CD8-positive, alpha-beta memory T cell (primary cell): ENCODE measurements at regions not wholly inside any gene's neighbourhood (a gene's known extent, or its start where the extent isn't known, plus 50 kb on each side); places are given as distances from the start of the nearest gene placed in this dataset.

Experiments
- CTCF ChIA-PET: fragments of 350-600 bp; sonication (Branson Sonifier 250); formaldehyde crosslinking; loops from one replicate; lab custom pipeline; 2021; ENCODE audit warnings: antibody characterized with exemption; lab: Charles Lee
- POLR2A ChIA-PET: fragments of 350-600 bp; sonication (Branson Sonifier 250); formaldehyde crosslinking; loops from one replicate; lab custom pipeline; 2021; ENCODE audit warnings: antibody characterized with exemption; lab: Charles Lee
- DNase-seq, 5 donors: peaks; one replicate each; pipeline versions ENCODE4 v3.0.0 to v3.0.0-alpha.2; 2020 to 2022; ENCODE audit warnings: mixed read lengths in 1 of 5
- H3K27ac ChIP-seq: one replicate; pipeline ENCODE4 v1.7.0; 2013; ENCODE audit warnings: low read depth, mild to moderate bottlenecking, low read length, moderate library complexity
- H3K27me3 ChIP-seq: 2 replicates; pipeline ENCODE4 v1.7.0; 2013; ENCODE audit warnings: low read length, mild to moderate bottlenecking; ENCODE audit not compliant: insufficient read depth, poor library complexity, severe bottlenecking
- H3K36me3 ChIP-seq: 2 replicates; pipeline ENCODE4 v1.7.0; 2013; ENCODE audit warnings: mild to moderate bottlenecking, low read length, moderate library complexity; ENCODE audit not compliant: insufficient read depth
- H3K4me1 ChIP-seq: 2 replicates; pipeline ENCODE4 v1.7.0; 2013; ENCODE audit warnings: mild to moderate bottlenecking, low read length, moderate library complexity; ENCODE audit not compliant: insufficient read depth
- H3K4me3 ChIP-seq: 2 replicates; pipeline ENCODE4 v1.7.0; 2013; ENCODE audit warnings: mild to moderate bottlenecking, low read length
- H3K9me3 ChIP-seq: 2 replicates; pipeline ENCODE4 v1.7.0; 2013; ENCODE audit warnings: mild to moderate bottlenecking, low read length
- H3K27ac Mint-ChIP-seq, 8 donors: one replicate each; pipeline ENCODE4 v1.8.0; 2020 to 2021; ENCODE audit warnings: mixed read lengths in 8 of 8, mild to moderate bottlenecking in 6 of 8, inconsistent platforms in 3 of 8, moderate library complexity in 3 of 8
- H3K27me3 Mint-ChIP-seq, 2 donors: one replicate each; pipeline ENCODE4 v1.8.0; 2020 to 2021; ENCODE audit warnings: mixed read lengths in 2 of 2, mild to moderate bottlenecking in 1 of 2, moderate library complexity in 1 of 2
- H3K36me3 Mint-ChIP-seq, 3 donors: one replicate each; pipeline ENCODE4 v1.8.0; 2020 to 2021; ENCODE audit warnings: mixed read lengths in 3 of 3, inconsistent platforms in 1 of 3, mild to moderate bottlenecking in 1 of 3
- H3K4me1 Mint-ChIP-seq, 3 donors: one replicate each; pipeline ENCODE4 v1.8.0; 2020 to 2021; ENCODE audit warnings: mixed read lengths in 3 of 3, inconsistent platforms in 1 of 3, mild to moderate bottlenecking in 1 of 3
- H3K4me3 Mint-ChIP-seq, 7 donors: one replicate each; pipeline ENCODE4 v1.8.0; 2020 to 2021; ENCODE audit warnings: mixed read lengths in 7 of 7, mild to moderate bottlenecking in 6 of 7, moderate library complexity in 4 of 7, inconsistent platforms in 2 of 7
- H3K9me3 Mint-ChIP-seq, 5 donors: one replicate each; pipeline ENCODE4 v1.8.0; 2020 to 2022; ENCODE audit warnings: mixed read lengths in 5 of 5, mild to moderate bottlenecking in 3 of 5, moderate library complexity in 2 of 5, inconsistent platforms in 1 of 5

GRCh38 chrX:46279925-46280313, 265.3 kb downstream of the ZNF674 start:
- DNase-seq, result no peak
- H3K9me3 Mint-ChIP-seq, result no peaks in the 10 kb centered on the region
- Histone ChIP-seq H3K4me3 (no peak overlapping the region), H3K9me3 (no peaks in the 10 kb centered on the region), H3K36me3 (no peaks in the 10 kb centered on the region), H3K4me1 (no peaks in the 10 kb centered on the region), H3K27me3 (no peaks in the 10 kb centered on the region), H3K27ac (no peak overlapping the region)
- peaks cover 11 to 18% (median 12%) of the 10 kb centered on the region in 3 donors for H3K4me1 Mint-ChIP-seq
- ChIA-PET POLR2A (no interaction called here), CTCF (no interaction called here)
- no peaks in the 10 kb centered on the region for H3K36me3 Mint-ChIP-seq
- H3K27me3 Mint-ChIP-seq, result no peaks in the 10 kb centered on the region
- no peak overlapping the region for H3K4me3 Mint-ChIP-seq
- no peak overlapping the region for H3K27ac Mint-ChIP-seq

- no peaks in the 10 kb centered on the region for H3K9me3 ChIP-seq
- Mint-ChIP-seq H3K9me3 (no peaks in the 10 kb centered on the region), H3K4me1 (peaks cover 11 to 18% (median 12%) of the 10 kb centered on the region in 3 donors), H3K36me3 (no peaks in the 10 kb centered on the region), H3K27me3 (no peaks in the 10 kb centered on the region), H3K27ac (peak overlapping the region in 3 of 8 donors; percentile 39 to 45 (median 44)), H3K4me3 (peak overlapping the region in 4 of 7 donors; percentile 4 to 52 (median 21))
- ChIA-PET CTCF (no interaction called here), POLR2A (no interaction called here)
- no peaks in the 10 kb centered on the region for H3K27me3 ChIP-seq
- H3K36me3 ChIP-seq, result no peaks in the 10 kb centered on the region
- DNase-seq, result no peak
- no peaks in the 10 kb centered on the region for H3K4me1 ChIP-seq
- H3K27ac ChIP-seq, result no peak overlapping the region
- no peak overlapping the region for H3K4me3 ChIP-seq
Measured at GRCh38 chrX:46279214-46279924, 265.9 kb downstream of the ZNF674 start.

- peaks cover 11 to 18% (median 12%) of the 10 kb centered on the region in 3 donors for H3K4me1 Mint-ChIP-seq
- no peaks in the 10 kb centered on the region for H3K27me3 ChIP-seq
- ChIA-PET POLR2A (no interaction called here), CTCF (no interaction called here)
- H3K36me3 ChIP-seq, result no peaks in the 10 kb centered on the region
- no peak overlapping the region for H3K27ac Mint-ChIP-seq
- H3K4me1 ChIP-seq, result no peaks in the 10 kb centered on the region
- no peaks in the 10 kb centered on the region for H3K36me3 Mint-ChIP-seq
- DNase-seq, result no peak
- H3K4me3 Mint-ChIP-seq, result peak overlapping the region in 1 of 7 donors; percentile 10
- H3K9me3 Mint-ChIP-seq, result no peaks in the 10 kb centered on the region
- H3K27ac ChIP-seq, result no peak overlapping the region
- peaks cover 0 to 1% of the 10 kb centered on the region in 2 donors for H3K27me3 Mint-ChIP-seq
- no peak overlapping the region for H3K4me3 ChIP-seq
- H3K9me3 ChIP-seq, result no peaks in the 10 kb centered on the region
Measured at GRCh38 chrX:46278572-46278971, 266.6 kb downstream of the ZNF674 start.

GRCh38 chrX:46268412-46268811, 276.8 kb downstream of the ZNF674 start:
- Mint-ChIP-seq H3K4me3 (no peak overlapping the region), H3K9me3 (no peaks in the 10 kb centered on the region), H3K27ac (no peak overlapping the region), H3K4me1 (no peaks in the 10 kb centered on the region), H3K27me3 (peaks cover 2 to 6% of the 10 kb centered on the region in 2 donors), H3K36me3 (no peaks in the 10 kb centered on the region)
- no peaks in the 10 kb centered on the region for H3K36me3 ChIP-seq
- no peaks in the 10 kb centered on the region for H3K27me3 ChIP-seq
- no peaks in the 10 kb centered on the region for H3K4me1 ChIP-seq
- no peak overlapping the region for H3K27ac ChIP-seq
- no peaks in the 10 kb centered on the region for H3K9me3 ChIP-seq
- CTCF ChIA-PET, result no interaction called here
- H3K4me3 ChIP-seq, result no peak overlapping the region
- POLR2A ChIA-PET, result no interaction called here
- DNase-seq, result no peak

GRCh38 chrX:46263494-46263893, 281.7 kb downstream of the ZNF674 start:
- H3K36me3 ChIP-seq, result no peaks in the 10 kb centered on the region
- H3K27me3 Mint-ChIP-seq, result peaks cover 6 to 8% of the 10 kb centered on the region in 2 donors

GRCh38 chrX:46262304-46262703, 282.9 kb downstream of the ZNF674 start:
- ChIA-PET POLR2A (no interaction called here), CTCF (no interaction called here)
- Histone ChIP-seq H3K27ac (no peak overlapping the region), H3K4me1 (no peaks in the 10 kb centered on the region), H3K36me3 (no peaks in the 10 kb centered on the region), H3K27me3 (no peaks in the 10 kb centered on the region), H3K9me3 (no peaks in the 10 kb centered on the region), H3K4me3 (no peak overlapping the region)
- DNase-seq, result no peak
- H3K4me3 Mint-ChIP-seq, result no peak overlapping the region
- no peaks in the 10 kb centered on the region for H3K9me3 Mint-ChIP-seq
- no peak overlapping the region for H3K27ac Mint-ChIP-seq
- H3K36me3 Mint-ChIP-seq, result no peaks in the 10 kb centered on the region
- peaks cover 2 to 7% (median 5%) of the 10 kb centered on the region in 3 donors for H3K4me1 Mint-ChIP-seq
- peaks cover 6 to 8% of the 10 kb centered on the region in 2 donors for H3K27me3 Mint-ChIP-seq

More at GRCh38 chrX:46263494-46263893, 281.7 kb downstream of the ZNF674 start:
- Histone ChIP-seq H3K4me3 (no peak overlapping the region), H3K9me3 (no peaks in the 10 kb centered on the region), H3K27ac (no peak overlapping the region), H3K27me3 (no peaks in the 10 kb centered on the region), H3K4me1 (no peaks in the 10 kb centered on the region)
- H3K4me1 Mint-ChIP-seq, result no peaks in the 10 kb centered on the region
- DNase-seq, result no peak
- POLR2A ChIA-PET, result no interaction called here
- CTCF ChIA-PET, result no interaction called here
- no peaks in the 10 kb centered on the region for H3K9me3 Mint-ChIP-seq
- no peaks in the 10 kb centered on the region for H3K36me3 Mint-ChIP-seq
- no peak overlapping the region for H3K4me3 Mint-ChIP-seq
- H3K27ac Mint-ChIP-seq, result no peak overlapping the region

- H3K36me3 Mint-ChIP-seq, result no peaks in the 10 kb centered on the region
- H3K9me3 Mint-ChIP-seq, result no peaks in the 10 kb centered on the region
- peaks cover 6 to 12% of the 10 kb centered on the region in 2 donors for H3K27me3 Mint-ChIP-seq
- no peak overlapping the region for H3K27ac Mint-ChIP-seq
- no peak overlapping the region for H3K4me3 Mint-ChIP-seq
- DNase-seq, result no peak
- Histone ChIP-seq H3K4me1 (no peaks in the 10 kb centered on the region), H3K27ac (no peak overlapping the region), H3K36me3 (no peaks in the 10 kb centered on the region), H3K27me3 (no peaks in the 10 kb centered on the region), H3K9me3 (no peaks in the 10 kb centered on the region), H3K4me3 (no peak overlapping the region)
- ChIA-PET CTCF (no interaction called here), POLR2A (no interaction called here)
- H3K4me1 Mint-ChIP-seq, result peaks cover 6 to 12% (median 9%) of the 10 kb centered on the region in 3 donors
Measured at GRCh38 chrX:46260499-46260898, 284.7 kb downstream of the ZNF674 start.

- no peak overlapping the region for H3K4me3 ChIP-seq
- ChIA-PET POLR2A (no interaction called here), CTCF (no interaction called here)
- Mint-ChIP-seq H3K4me3 (no peak overlapping the region), H3K9me3 (no peaks in the 10 kb centered on the region), H3K4me1 (peaks cover 6 to 12% (median 9%) of the 10 kb centered on the region in 3 donors), H3K36me3 (no peaks in the 10 kb centered on the region), H3K27ac (no peak overlapping the region), H3K27me3 (peaks cover 0 to 12% of the 10 kb centered on the region in 2 donors)
- H3K36me3 ChIP-seq, result no peaks in the 10 kb centered on the region
- H3K9me3 ChIP-seq, result no peaks in the 10 kb centered on the region
- H3K27ac ChIP-seq, result no peak overlapping the region
- no peaks in the 10 kb centered on the region for H3K4me1 ChIP-seq
- DNase-seq, result no peak
- no peaks in the 10 kb centered on the region for H3K27me3 ChIP-seq
Measured at GRCh38 chrX:46258356-46258755, 286.9 kb downstream of the ZNF674 start.
